Choroid plexus epithelial cell (primary cell): ENCODE measurements at regions not wholly inside any gene's neighbourhood (a gene's known extent, or its start where the extent isn't known, plus 50 kb on each side); places are given as distances from the start of the nearest gene placed in this dataset.

ENCODE experiments used
- DNase-seq: peaks from one replicate; pipeline ENCODE4 v3.0.0-alpha.2; 2010; ENCODE audit warnings: low read depth
- H3K4me3 ChIP-seq: 2 replicates; pipeline ENCODE4 v1.5.1; 2011; ENCODE audit warnings: low read depth, mild to moderate bottlenecking, control low read depth, low read length, moderate library complexity
- TF ChIP-seq, protein P1 (sequence below): conservative IDR thresholded peaks from 2 replicates; pipeline ENCODE4 v1.5.1; 2011; ENCODE audit warnings: low read depth, mild to moderate bottlenecking, control low read depth, inconsistent platforms, low read length, moderate library complexity

GRCh38 chr18:43719267-43719795, 442.0 kb upstream of the SYT4 start:
- DNase-seq, result peak; percentile 14
- TF ChIP-seq, protein P1, sequence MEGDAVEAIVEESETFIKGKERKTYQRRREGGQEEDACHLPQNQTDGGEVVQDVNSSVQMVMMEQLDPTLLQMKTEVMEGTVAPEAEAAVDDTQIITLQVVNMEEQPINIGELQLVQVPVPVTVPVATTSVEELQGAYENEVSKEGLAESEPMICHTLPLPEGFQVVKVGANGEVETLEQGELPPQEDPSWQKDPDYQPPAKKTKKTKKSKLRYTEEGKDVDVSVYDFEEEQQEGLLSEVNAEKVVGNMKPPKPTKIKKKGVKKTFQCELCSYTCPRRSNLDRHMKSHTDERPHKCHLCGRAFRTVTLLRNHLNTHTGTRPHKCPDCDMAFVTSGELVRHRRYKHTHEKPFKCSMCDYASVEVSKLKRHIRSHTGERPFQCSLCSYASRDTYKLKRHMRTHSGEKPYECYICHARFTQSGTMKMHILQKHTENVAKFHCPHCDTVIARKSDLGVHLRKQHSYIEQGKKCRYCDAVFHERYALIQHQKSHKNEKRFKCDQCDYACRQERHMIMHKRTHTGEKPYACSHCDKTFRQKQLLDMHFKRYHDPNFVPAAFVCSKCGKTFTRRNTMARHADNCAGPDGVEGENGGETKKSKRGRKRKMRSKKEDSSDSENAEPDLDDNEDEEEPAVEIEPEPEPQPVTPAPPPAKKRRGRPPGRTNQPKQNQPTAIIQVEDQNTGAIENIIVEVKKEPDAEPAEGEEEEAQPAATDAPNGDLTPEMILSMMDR, result no peak
- H3K4me3 ChIP-seq, result no peak overlapping the region

- H3K4me3 ChIP-seq, result no peak overlapping the region
- peak; percentile 67 for DNase-seq
- TF ChIP-seq, protein P1, result no peak
Measured at GRCh38 chr18:43720041-43720440, 442.8 kb upstream of the SYT4 start.

GRCh38 chr18:43735570-43735969, 458.3 kb upstream of the SYT4 start:
- no peak for DNase-seq
- no peak overlapping the region for H3K4me3 ChIP-seq
- TF ChIP-seq, protein P1, result no peak

- no peak for DNase-seq
- TF ChIP-seq, protein P1, result no peak
- no peak overlapping the region for H3K4me3 ChIP-seq
Measured at GRCh38 chr18:43744960-43745745, 467.9 kb upstream of the SYT4 start.

- TF ChIP-seq, protein P1, result no peak
- no peak overlapping the region for H3K4me3 ChIP-seq
- peak; percentile 66 for DNase-seq
Measured at GRCh38 chr18:43751203-43751602, 473.9 kb upstream of the SYT4 start.

GRCh38 chr18:43751835-43752234, 474.5 kb upstream of the SYT4 start:
- H3K4me3 ChIP-seq, result no peak overlapping the region
- TF ChIP-seq, protein P1, result no peak
- DNase-seq, result no peak

GRCh38 chr18:43757273-43757672, 480.0 kb upstream of the SYT4 start:
- DNase-seq, result peak; percentile 51
- TF ChIP-seq, protein P1, result no peak
- no peak overlapping the region for H3K4me3 ChIP-seq
